ENCODE measurements at regions not wholly inside any gene's neighbourhood (a gene's known extent, or its start where the extent isn't known, plus 50 kb on each side); places are given as distances from the start of the nearest gene placed in this dataset.

DNA sequence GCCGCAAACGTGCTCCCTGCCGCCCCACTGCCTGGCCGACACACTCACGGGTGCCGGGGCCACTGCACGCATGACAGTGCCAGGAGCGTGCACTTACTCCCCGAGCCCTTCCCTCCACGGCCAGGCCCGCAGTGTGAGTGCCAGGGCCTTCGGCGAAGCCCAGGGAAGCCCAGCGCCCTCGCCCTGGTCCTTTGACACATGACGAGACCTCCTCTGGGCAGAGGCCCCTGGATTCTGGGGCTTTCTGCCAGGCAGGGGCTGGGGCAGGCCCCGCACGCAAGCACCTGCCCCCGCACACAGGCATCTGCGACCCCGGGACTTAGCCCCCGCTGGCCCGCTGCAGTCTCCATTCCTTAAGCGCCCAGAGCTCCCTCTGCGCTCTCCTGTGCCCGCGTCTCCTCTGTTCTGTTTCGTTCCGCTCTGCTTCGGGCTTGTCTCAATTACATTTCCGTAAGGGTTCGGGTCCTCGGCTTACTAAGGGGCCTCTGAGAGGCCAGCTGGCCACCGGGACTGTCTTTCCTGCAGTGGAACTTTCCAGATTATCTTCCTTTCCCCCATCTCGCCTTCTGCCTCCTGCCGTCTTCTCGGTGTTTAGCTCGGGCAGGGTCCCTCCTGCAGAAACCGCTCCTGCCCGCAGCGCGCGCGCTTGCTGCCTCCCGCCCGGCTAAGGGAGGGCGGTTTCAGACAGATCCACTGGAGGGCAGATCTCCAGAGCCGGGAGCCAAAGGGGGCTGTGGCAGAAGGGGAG, 98.8 kb downstream of the ING1 start (continued):
- TF ChIP-seq, protein P1, sequence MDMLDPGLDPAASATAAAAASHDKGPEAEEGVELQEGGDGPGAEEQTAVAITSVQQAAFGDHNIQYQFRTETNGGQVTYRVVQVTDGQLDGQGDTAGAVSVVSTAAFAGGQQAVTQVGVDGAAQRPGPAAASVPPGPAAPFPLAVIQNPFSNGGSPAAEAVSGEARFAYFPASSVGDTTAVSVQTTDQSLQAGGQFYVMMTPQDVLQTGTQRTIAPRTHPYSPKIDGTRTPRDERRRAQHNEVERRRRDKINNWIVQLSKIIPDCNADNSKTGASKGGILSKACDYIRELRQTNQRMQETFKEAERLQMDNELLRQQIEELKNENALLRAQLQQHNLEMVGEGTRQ (IDR thresholded peaks at IDR 0.05; ENCODE audit: low read depth, low read length): no peak

DNA sequence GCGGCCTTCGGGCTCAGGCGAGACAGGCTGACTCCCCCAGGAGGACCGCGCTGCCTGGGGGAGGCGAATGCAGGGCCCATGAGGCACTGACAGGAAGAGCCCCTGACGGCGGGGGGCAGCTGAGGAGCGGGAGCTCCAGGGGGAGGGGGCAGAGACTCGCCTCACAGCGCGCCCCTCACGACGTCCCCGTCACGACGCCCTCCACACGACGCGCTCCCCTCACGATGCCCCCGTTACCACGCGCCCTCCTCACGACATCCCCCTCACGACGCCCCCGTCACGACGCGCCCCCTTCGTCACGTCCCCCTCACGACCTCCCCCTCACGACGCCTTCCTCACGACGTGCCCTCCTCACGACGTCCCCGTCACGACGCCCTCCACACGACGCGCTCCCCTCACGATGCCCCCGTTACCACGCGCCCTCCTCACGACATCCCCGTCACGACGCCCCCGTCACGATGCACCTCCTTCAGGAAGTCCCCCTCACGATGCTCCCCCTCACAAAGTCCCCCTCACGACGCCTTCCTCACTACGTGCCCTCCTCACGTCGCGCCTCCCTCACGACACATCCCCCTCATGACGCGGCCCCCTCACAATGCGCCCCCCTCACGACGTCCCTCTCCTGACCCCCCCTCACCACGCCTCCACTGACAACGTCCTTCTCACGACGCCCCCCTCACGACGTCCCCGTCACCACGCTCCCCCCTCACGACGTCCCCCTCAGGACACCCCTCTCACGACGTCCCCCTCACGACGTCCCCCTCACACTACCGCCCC, 99.6 kb downstream of the ING1 start:
- no peak overlapping the region for H3K23ac ChIP-seq (ENCODE audit: low read depth, low read length)
- H2AK9ac ChIP-seq (replicated peaks; ENCODE audit: low read depth, low read length, poor library complexity): no peak overlapping the region
- H3K9me1 ChIP-seq (ENCODE audit: insufficient read depth, low read length): no peaks in the 10 kb centered on the region; the same call in 1 of the 2 replicates
- no peak overlapping the region for H2BK20ac ChIP-seq (ENCODE audit: low read depth, low read length)
- no peak overlapping the region for H4K91ac ChIP-seq (ENCODE audit: insufficient read depth, low read depth, low read length)
- no TSS peak for BruUV-seq (replicated peaks)
- no peak overlapping the region for H3K27ac ChIP-seq (ENCODE audit: insufficient read depth, low read length)
- no peak for ATAC-seq (ENCODE audit: low read depth)
- ChIA-PET POLR2A (ENCODE audit: unreplicated experiment) (no interaction called here), CTCF (interaction anchor here (0.6 kb wide), 1 partner anchor 92 kb away, joined by 3 read pairs; no protein-coding TSS in a partner anchor)
- dilution Hi-C loops (cut with HindIII; ENCODE audit: low sequenced_read_pairs, unreplicated experiment): no loop called here
- peak overlapping the region; percentile 16 for H2AFZ ChIP-seq (replicated peaks; ENCODE audit: low read length, poor library complexity)
- no peak overlapping the region for H3K14ac ChIP-seq (replicated peaks; ENCODE audit: low read depth, low read length)
- no peak overlapping the region; the same call in 1 of the 2 replicates for H4K5ac ChIP-seq (ENCODE audit: low read depth, low read length)
- no peak overlapping the region for H3K4ac ChIP-seq (ENCODE audit: low read depth, low read length)
- H2AK5ac ChIP-seq (ENCODE audit: low read depth, low read length): no peak overlapping the region
- peak overlapping the region; percentile 4; the same call in 1 of the 2 replicates for H3K4me2 ChIP-seq (ENCODE audit: low read depth, low read length)
- DNase-seq: no peak
- peaks cover 2% of the 10 kb centered on the region; the same call in 1 of the 2 replicates for H3K4me1 ChIP-seq (ENCODE audit: control insufficient read depth, insufficient read depth, low read length)
- H2BK15ac ChIP-seq (ENCODE audit: low read depth, low read length): no peak overlapping the region
- no peaks in the 10 kb centered on the region for H3K36me3 ChIP-seq (ENCODE audit: control insufficient read depth, insufficient read depth, low read length)
- no peaks in the 10 kb centered on the region for H3K79me1 ChIP-seq (ENCODE audit: low read depth in 1 of 2, low read length in 2 of 2)
- H3K56ac ChIP-seq (ENCODE audit: extremely low read depth, insufficient read depth, low read length): no peak overlapping the region
- H3K27me3 ChIP-seq (ENCODE audit: control insufficient read depth, insufficient read depth, low read length): peaks cover 24% of the 10 kb centered on the region
- H3K9me3 ChIP-seq (ENCODE audit: control insufficient read depth, insufficient read depth, low read length): no peaks in the 10 kb centered on the region
- H4K8ac ChIP-seq (ENCODE audit: low read depth in 2 of 2, low read length in 2 of 2): no peak overlapping the region
- in situ Hi-C loops (cut with MboI; ENCODE audit: low sequenced_read_pairs): loop anchor here (25.0 kb wide), 1 partner anchor 226 kb away; no protein-coding TSS in a partner anchor
- WGBS, 2 experiments (ENCODE audit: extremely low coverage in 2 of 2, insufficient read length in 1 of 2): 57% methylated on average over 21 of the region's 84 CpGs; no CpG with 5 or more reads in 1 of the 2 experiments
- no peak overlapping the region for H3K18ac ChIP-seq (ENCODE audit: low read depth, low read length)
- no peak overlapping the region for H2BK5ac ChIP-seq (ENCODE audit: low read depth, low read length, poor library complexity, severe bottlenecking)
- H4K20me1 ChIP-seq (ENCODE audit: insufficient read depth, low read length): no peaks in the 10 kb centered on the region
- intact Hi-C loops (cut with micrococcal nuclease): no loop called here
- no peak overlapping the region for H3K4me3 ChIP-seq (ENCODE audit: insufficient read depth, low read depth, low read length)
- no peak overlapping the region for H2BK120ac ChIP-seq (ENCODE audit: low read depth, low read length)
- no peak overlapping the region for H3K9ac ChIP-seq (ENCODE audit: low read depth, low read length)
- TF ChIP-seq SMC3 (IDR thresholded peaks at IDR 0.05; ENCODE audit: low read depth, low read length): no peak
- TF ChIP-seq RAD21 (IDR thresholded peaks at IDR 0.05; ENCODE audit: low read length): no peak
- no peak for TF ChIP-seq CEBPB (IDR thresholded peaks at IDR 0.05; ENCODE audit: low read depth, low read length)
- TF ChIP-seq MXI1 (IDR thresholded peaks at IDR 0.05; ENCODE audit: borderline replicate concordance, low read depth, low read length): no peak
- TF ChIP-seq, protein P2, sequence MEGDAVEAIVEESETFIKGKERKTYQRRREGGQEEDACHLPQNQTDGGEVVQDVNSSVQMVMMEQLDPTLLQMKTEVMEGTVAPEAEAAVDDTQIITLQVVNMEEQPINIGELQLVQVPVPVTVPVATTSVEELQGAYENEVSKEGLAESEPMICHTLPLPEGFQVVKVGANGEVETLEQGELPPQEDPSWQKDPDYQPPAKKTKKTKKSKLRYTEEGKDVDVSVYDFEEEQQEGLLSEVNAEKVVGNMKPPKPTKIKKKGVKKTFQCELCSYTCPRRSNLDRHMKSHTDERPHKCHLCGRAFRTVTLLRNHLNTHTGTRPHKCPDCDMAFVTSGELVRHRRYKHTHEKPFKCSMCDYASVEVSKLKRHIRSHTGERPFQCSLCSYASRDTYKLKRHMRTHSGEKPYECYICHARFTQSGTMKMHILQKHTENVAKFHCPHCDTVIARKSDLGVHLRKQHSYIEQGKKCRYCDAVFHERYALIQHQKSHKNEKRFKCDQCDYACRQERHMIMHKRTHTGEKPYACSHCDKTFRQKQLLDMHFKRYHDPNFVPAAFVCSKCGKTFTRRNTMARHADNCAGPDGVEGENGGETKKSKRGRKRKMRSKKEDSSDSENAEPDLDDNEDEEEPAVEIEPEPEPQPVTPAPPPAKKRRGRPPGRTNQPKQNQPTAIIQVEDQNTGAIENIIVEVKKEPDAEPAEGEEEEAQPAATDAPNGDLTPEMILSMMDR (conservative IDR thresholded peaks at IDR 0.05; ENCODE audit: low read depth, low read length): no peak
- no peak for TF ChIP-seq MAZ (IDR thresholded peaks at IDR 0.05; ENCODE audit: borderline replicate concordance, low read depth, low read length)
- TF ChIP-seq MAFK (IDR thresholded peaks at IDR 0.05; ENCODE audit: low read depth, low read length): no peak
- TF ChIP-seq NFE2L2 (IDR thresholded peaks at IDR 0.05; ENCODE audit: low read depth, low read length): no peak
- TF ChIP-seq RFX5 (IDR thresholded peaks at IDR 0.05; ENCODE audit: low read depth, low read length): no peak
- TF ChIP-seq RCOR1 (IDR thresholded peaks at IDR 0.05; ENCODE audit: insufficient replicate concordance, low read length): no peak
- TF ChIP-seq FOS (IDR thresholded peaks at IDR 0.05; ENCODE audit: low read depth, low read length): no peak
- TF ChIP-seq BHLHE40 (IDR thresholded peaks at IDR 0.05; ENCODE audit: low read depth, low read length): no peak
